Endothelial cell of umbilical vein (primary cell): ENCODE measurements at regions not wholly inside any gene's neighbourhood (a gene's known extent, or its start where the extent isn't known, plus 50 kb on each side); places are given as distances from the start of the nearest gene placed in this dataset.

ENCODE experiments used
- BruUV-seq: library from RNA; stranded (reverse); fragments of 400-500 nt; replicated peaks from 2 replicates; lab custom pipeline; 2021; lab: Mats Ljungman, UMichigan
- CTCF ChIA-PET: fragments of 300-600, 350-600 bp; sonication (Branson Sonifier 250); formaldehyde crosslinking; loops from one replicate; lab custom pipeline; 2021; ENCODE audit warnings: antibody characterized with exemption, inconsistent platforms; lab: Charles Lee
- POLR2A ChIA-PET: fragments of 300-600, 350-600 bp; sonication (Branson Sonifier 250); formaldehyde crosslinking; loops from one replicate; lab custom pipeline; 2021; ENCODE audit warnings: antibody characterized with exemption, inconsistent platforms; lab: Charles Lee
- DNase-seq: peaks from one replicate; pipeline ENCODE4 v3.0.0-alpha.2; 2011; ENCODE audit warnings: low read depth, low spot score
- FAIRE-seq: peaks from 2 replicates; lab custom pipeline; 2011; peaks lifted over from hg19 to GRCh38; lab: Jason Lieb, UNC
- H2AFZ ChIP-seq: 2 replicates; pipeline ENCODE4 v1.6.0; 2012; ENCODE audit warnings: low read depth, low read length, control low read depth, inconsistent platforms
- H3K27ac ChIP-seq: 2 replicates; pipeline ENCODE4 v1.5.1; 2011; ENCODE audit warnings: low read depth, mild to moderate bottlenecking, control low read depth, low read length, moderate library complexity; ENCODE audit not compliant: insufficient read depth
- H3K27me3 ChIP-seq, 2 experiments: 2 replicates each; pipeline versions ENCODE4 v1.6.0 to v1.6.1; 2011; ENCODE audit warnings: low read length in 2 of 2, mixed read lengths in 1 of 2; ENCODE audit not compliant: control insufficient read depth in 2 of 2, insufficient read depth in 2 of 2
- H3K36me3 ChIP-seq, 2 experiments: 2 replicates in 1 of 2; 3 replicates in 1 of 2; pipeline ENCODE4 v1.5.1; 2011; ENCODE audit warnings: low read length in 2 of 2, mild to moderate bottlenecking in 1 of 2, moderate library complexity in 1 of 2; ENCODE audit not compliant: control insufficient read depth in 2 of 2, insufficient read depth in 2 of 2; ENCODE audit errors: extremely low read depth in 1 of 2
- H3K4me1 ChIP-seq: 3 replicates; pipeline ENCODE4 v1.5.1; 2011; ENCODE audit warnings: mild to moderate bottlenecking, low read length; ENCODE audit not compliant: control insufficient read depth, insufficient read depth; ENCODE audit errors: extremely low read depth
- H3K4me2 ChIP-seq: 2 replicates; pipeline ENCODE4 v1.6.1; 2011; ENCODE audit warnings: low read length, control low read depth, mixed read lengths; ENCODE audit not compliant: insufficient read depth
- H3K4me3 ChIP-seq, 3 experiments: fragments of 200-600 bp in 1 of 3; sonication (generic), shearing (Covaris generic) in 1 of 3; replicated peaks in 1 of 3; 2 replicates each; pipeline ENCODE4 v1.5.1; 2011 to 2016; ENCODE audit warnings: control low read depth in 3 of 3, low read length in 3 of 3, mild to moderate bottlenecking in 2 of 3, inconsistent platforms in 1 of 3, low read depth in 1 of 3, moderate library complexity in 1 of 3; ENCODE audit not compliant: insufficient read depth in 1 of 3
- H3K79me2 ChIP-seq: 2 replicates; pipeline ENCODE4 v1.6.0; 2012; ENCODE audit warnings: low read length, inconsistent platforms; ENCODE audit not compliant: control insufficient read depth, insufficient read depth
- H3K9ac ChIP-seq: replicated peaks from 2 replicates; pipeline ENCODE3; 2011; ENCODE audit warnings: low read length, control low read depth; ENCODE audit not compliant: insufficient read depth; ENCODE audit errors: extremely low read depth
- H3K9me1 ChIP-seq: replicated peaks from 3 replicates; pipeline ENCODE4 v1.6.0; 2011; ENCODE audit warnings: mild to moderate bottlenecking, low read length; ENCODE audit not compliant: control insufficient read depth, insufficient read depth; ENCODE audit errors: extremely low read depth
- H3K9me3 ChIP-seq: replicated peaks from 2 replicates; pipeline ENCODE4 v1.5.1; 2012; ENCODE audit warnings: low read length, inconsistent platforms; ENCODE audit not compliant: control insufficient read depth, insufficient read depth
- H4K20me1 ChIP-seq: replicated peaks from 2 replicates; pipeline ENCODE3; 2011; ENCODE audit warnings: mild to moderate bottlenecking, low read length; ENCODE audit not compliant: control insufficient read depth, insufficient read depth; ENCODE audit errors: extremely low read depth
- CTCF ChIP-seq, 2 donors: IDR thresholded peaks; 1 replicate in 1 of 2; 2 replicates in 1 of 2; pipeline ENCODE4 v1.5.1; 2011; ENCODE audit warnings: low read length in 2 of 2, mild to moderate bottlenecking in 2 of 2, moderate library complexity in 2 of 2, control low read depth in 1 of 2, inconsistent platforms in 1 of 2, low read depth in 1 of 2; ENCODE audit not compliant: insufficient read depth in 1 of 2; ENCODE audit errors: extremely low read depth in 1 of 2
- EZH2 ChIP-seq: IDR thresholded peaks from 2 replicates; pipeline ENCODE4 v1.6.1; 2012; ENCODE audit warnings: borderline replicate concordance, low read depth, mild to moderate bottlenecking, moderate library complexity, low read length, inconsistent platforms; ENCODE audit not compliant: severe bottlenecking
- FOS ChIP-seq: IDR thresholded peaks from 2 replicates; pipeline ENCODE4 v1.6.1; 2011; ENCODE audit warnings: mild to moderate bottlenecking, low read length, moderate library complexity, borderline replicate concordance; ENCODE audit not compliant: insufficient read depth
- GATA2 ChIP-seq: IDR thresholded peaks from 2 replicates; pipeline ENCODE4 v1.7.0; 2011; ENCODE audit warnings: low read depth, mild to moderate bottlenecking, moderate library complexity, mixed read lengths, low read length; ENCODE audit not compliant: insufficient read length, insufficient read depth
- JUN ChIP-seq: IDR thresholded peaks from 2 replicates; pipeline ENCODE4 v1.6.1; 2011; ENCODE audit warnings: borderline replicate concordance, low read depth; ENCODE audit not compliant: insufficient read length, insufficient read depth
- MAX ChIP-seq: IDR thresholded peaks from 2 replicates; pipeline ENCODE4 v1.6.1; 2011; ENCODE audit not compliant: insufficient read depth, insufficient read length
- MYC ChIP-seq: IDR thresholded peaks from one replicate; pipeline ENCODE4 v1.6.1; 2011; ENCODE audit warnings: mild to moderate bottlenecking, low read depth, low read length
- POLR2A ChIP-seq: IDR thresholded peaks from 2 replicates; pipeline ENCODE4 v1.6.1; 2012; ENCODE audit warnings: low read depth, mild to moderate bottlenecking, control low read depth, low read length
- POLR2AphosphoS5 ChIP-seq: IDR thresholded peaks from 2 replicates; pipeline ENCODE4 v1.6.1; 2012; ENCODE audit warnings: low read depth, mild to moderate bottlenecking, control low read depth, low read length, moderate library complexity; ENCODE audit not compliant: insufficient read depth
- dilution Hi-C: fragments of 300-500 bp; cut with MboI; formaldehyde crosslinking; loops from one replicate; pipeline ENCODE4 v1.15.0; 2019; ENCODE audit warnings: low sequenced_read_pairs; ENCODE audit not compliant: extremely low pct_ligation_motif_present
- intact Hi-C: fragments of 100-400 bp; cut with micrococcal nuclease; formaldehyde crosslinking; loops from one replicate; pipeline ENCODE4 v1.10.0; 2022

GRCh38 chr1:25126562-25126961 is 105.7 kb downstream of the SYF2 start:
- H3K9me1 ChIP-seq: no peaks in the 10 kb centered on the region
- H3K9me3 ChIP-seq: no peaks in the 10 kb centered on the region
- H3K79me2 ChIP-seq: no peaks in the 10 kb centered on the region
- DNase-seq (no peak), FAIRE-seq (no peak)
- no peaks in the 10 kb centered on the region for H3K4me1 ChIP-seq
- no TSS peak for BruUV-seq
- dilution Hi-C loops: no loop called here
- no peak overlapping the region for H3K4me2 ChIP-seq
- TF ChIP-seq GATA2: no peak
- no peak for TF ChIP-seq POLR2AphosphoS5
- no peak for TF ChIP-seq FOS
- no peak for TF ChIP-seq POLR2A
- no peak for TF ChIP-seq CTCF (IDR thresholded peaks at IDR 0.05; ENCODE audit: extremely low read depth in 1 of 2, insufficient read depth in 1 of 2, low read depth in 1 of 2, low read length in 2 of 2)
- no peak for TF ChIP-seq JUN
- no peak for TF ChIP-seq MAX
- TF ChIP-seq EZH2: no peak
- no peak for TF ChIP-seq MYC
- CTCF ChIA-PET: no interaction called here
- intact Hi-C loops: no loop called here
- H3K36me3 ChIP-seq: no peaks in the 10 kb centered on the region
- H3K9ac ChIP-seq: no peak overlapping the region
- H3K27me3 ChIP-seq: peaks cover 0 to 2% of the 10 kb centered on the region in 2 experiments
- H4K20me1 ChIP-seq: no peaks in the 10 kb centered on the region
- no peak overlapping the region for H3K27ac ChIP-seq
- POLR2A ChIA-PET: no interaction called here
- no peak overlapping the region for H3K4me3 ChIP-seq
- H2AFZ ChIP-seq: no peak overlapping the region
